WTC11 (cell line): ENCODE measurements at regions not wholly inside any gene's neighbourhood (a gene's known extent, or its start where the extent isn't known, plus 50 kb on each side); places are given as distances from the start of the nearest gene placed in this dataset.

ENCODE experiments used
- ATAC-seq: fragments of 200-7000 bp; cut with Tn5 transposase; 2 replicates; pipeline ENCODE4 v1.10.0; 2021; ENCODE audit warnings: mild to moderate bottlenecking, moderate library complexity
- CTCF ChIA-PET: fragments of 300-600 bp; sonication (Branson Sonifier 250); formaldehyde crosslinking; loops from one replicate; lab custom pipeline; 2021; ENCODE audit warnings: antibody characterized with exemption; lab: Charles Lee
- POLR2A ChIA-PET: fragments of 350-600 bp; sonication (Branson Sonifier 250); formaldehyde crosslinking; loops from one replicate; lab custom pipeline; 2021; ENCODE audit warnings: antibody characterized with exemption; lab: Charles Lee
- DNase-seq: peaks from one replicate; pipeline ENCODE4 v3.0.0; 2021; ENCODE audit warnings: low spot score
- H3K27ac Mint-ChIP-seq: 2 replicates; pipeline ENCODE4 v1.8.0; 2021; ENCODE audit warnings: mixed read lengths
- H3K27me3 Mint-ChIP-seq: 2 replicates; pipeline ENCODE4 v1.8.0; 2021; ENCODE audit warnings: low read depth, mild to moderate bottlenecking, moderate library complexity, mixed read lengths
- H3K36me3 Mint-ChIP-seq: 2 replicates; pipeline ENCODE4 v1.8.0; 2021; ENCODE audit warnings: mixed read lengths
- H3K4me1 Mint-ChIP-seq: 2 replicates; pipeline ENCODE4 v1.8.0; 2022; ENCODE audit warnings: mixed read lengths
- H3K4me3 Mint-ChIP-seq: 2 replicates; pipeline ENCODE4 v1.8.0; 2021; ENCODE audit warnings: mild to moderate bottlenecking, moderate library complexity, mixed read lengths
- H3K9me3 Mint-ChIP-seq: 2 replicates; pipeline ENCODE4 v1.8.0; 2021; ENCODE audit warnings: mixed read lengths
- AFF4 ChIP-seq: sonication (generic); formaldehyde crosslinking; IDR thresholded peaks from 2 replicates; pipeline ENCODE4 v1.8.1; 2023; ENCODE audit warnings: mild to moderate bottlenecking, missing genetic modification reagents, borderline replicate concordance
- ARID4B ChIP-seq: sonication (generic); formaldehyde crosslinking; IDR thresholded peaks from 2 replicates; pipeline ENCODE4 v1.8.0; 2023; ENCODE audit warnings: missing genetic modification reagents, mild to moderate bottlenecking, borderline replicate concordance
- ATF3 ChIP-seq: sonication (generic); formaldehyde crosslinking; conservative IDR thresholded peaks from 2 replicates; pipeline ENCODE4 v1.8.1; 2022; ENCODE audit warnings: mild to moderate bottlenecking, missing genetic modification reagents
- CREB1 ChIP-seq: sonication (generic); formaldehyde crosslinking; IDR thresholded peaks from 2 replicates; pipeline ENCODE4 v1.8.0; 2023; ENCODE audit warnings: mild to moderate bottlenecking, missing genetic modification reagents
- CTCF ChIP-seq: fragments of 200-600 bp; IDR thresholded peaks from 2 replicates; pipeline ENCODE4 v1.8.0; 2022; ENCODE audit warnings: antibody characterized with exemption
- E2F1 ChIP-seq: sonication (generic); formaldehyde crosslinking; IDR thresholded peaks from 2 replicates; pipeline ENCODE4 v1.8.0; 2022; ENCODE audit warnings: mild to moderate bottlenecking, missing genetic modification reagents
- ERG ChIP-seq: fragments of 250-450 bp; sonication (Bioruptor Pico); IDR thresholded peaks from 2 replicates; pipeline ENCODE4 v1.8.0; 2021; ENCODE audit warnings: mild to moderate bottlenecking
- ETV6 ChIP-seq: sonication (generic); formaldehyde crosslinking; IDR thresholded peaks from 2 replicates; pipeline ENCODE4 v1.8.1; 2022; ENCODE audit warnings: mild to moderate bottlenecking, missing genetic modification reagents
- FOXK1 ChIP-seq: sonication (generic); formaldehyde crosslinking; IDR thresholded peaks from 2 replicates; pipeline ENCODE4 v1.8.0; 2022; ENCODE audit warnings: mild to moderate bottlenecking, moderate library complexity, missing genetic modification reagents
- FOXP4 ChIP-seq: sonication (generic); formaldehyde crosslinking; IDR thresholded peaks from 2 replicates; pipeline ENCODE4 v1.8.0; 2022; ENCODE audit warnings: mild to moderate bottlenecking, missing genetic modification reagents
- GTF2I ChIP-seq: fragments of 250-450 bp; sonication (Bioruptor Pico); conservative IDR thresholded peaks from 2 replicates; pipeline ENCODE4 v1.4.0; 2021; ENCODE audit warnings: mild to moderate bottlenecking
- IRF2 ChIP-seq: sonication (generic); formaldehyde crosslinking; IDR thresholded peaks from 2 replicates; pipeline ENCODE4 v1.8.0; 2022; ENCODE audit warnings: low read depth, missing genetic modification reagents, borderline replicate concordance
- JAZF1 ChIP-seq: fragments of 250-450 bp; sonication (Bioruptor Pico); IDR thresholded peaks from 2 replicates; pipeline ENCODE4 v1.9.0; 2021; ENCODE audit warnings: moderate library complexity, mild to moderate bottlenecking, inconsistent platforms
- MAX ChIP-seq: sonication (generic); formaldehyde crosslinking; IDR thresholded peaks from 2 replicates; pipeline ENCODE4 v1.8.0; 2022; ENCODE audit warnings: mild to moderate bottlenecking, missing genetic modification reagents
- MYBL2 ChIP-seq: sonication (generic); formaldehyde crosslinking; IDR thresholded peaks from 2 replicates; pipeline ENCODE4 v1.8.1; 2023; ENCODE audit warnings: mild to moderate bottlenecking, moderate library complexity, missing genetic modification reagents
- NR3C1 ChIP-seq: sonication (generic); formaldehyde crosslinking; conservative IDR thresholded peaks from 2 replicates; pipeline ENCODE4 v1.8.1; 2023; ENCODE audit warnings: low read depth, mild to moderate bottlenecking, missing genetic modification reagents
- SOX15 ChIP-seq: fragments of 250-450 bp; sonication (Bioruptor Pico); IDR thresholded peaks from 2 replicates; pipeline ENCODE4 v1.9.0; 2021; ENCODE audit warnings: mild to moderate bottlenecking
- TCF7 ChIP-seq: sonication (generic); formaldehyde crosslinking; IDR thresholded peaks from 2 replicates; pipeline ENCODE4 v1.8.0; 2022; ENCODE audit warnings: mild to moderate bottlenecking, low read depth, missing genetic modification reagents, moderate library complexity
- TP53 ChIP-seq: sonication (generic); formaldehyde crosslinking; IDR thresholded peaks from 2 replicates; pipeline ENCODE4 v1.8.1; 2023; ENCODE audit warnings: mild to moderate bottlenecking, missing genetic modification reagents
- ZBTB21 ChIP-seq: sonication (generic); formaldehyde crosslinking; IDR thresholded peaks from 2 replicates; pipeline ENCODE4 v1.8.1; 2023; ENCODE audit warnings: mild to moderate bottlenecking, missing genetic modification reagents, borderline replicate concordance
- ZNF121 ChIP-seq: sonication (generic); formaldehyde crosslinking; IDR thresholded peaks from 2 replicates; pipeline ENCODE4 v1.8.0; 2023; ENCODE audit warnings: missing genetic modification reagents

- peaks cover 29% of the 10 kb centered on the region for H3K4me1 Mint-ChIP-seq
- DNase-seq, result no peak
- H3K4me3 Mint-ChIP-seq, result no peak overlapping the region
- peaks cover 4% of the 10 kb centered on the region; the same call in 1 of the 2 replicates for H3K9me3 Mint-ChIP-seq
- H3K27me3 Mint-ChIP-seq, result no peaks in the 10 kb centered on the region
- no peaks in the 10 kb centered on the region for H3K36me3 Mint-ChIP-seq
- H3K27ac Mint-ChIP-seq, result no peak overlapping the region
- no peak for TF ChIP-seq ZBTB21 (CRISPR knock-in tag)
- TF ChIP-seq SOX15 (CRISPR knock-in tag), result no peak
- TF ChIP-seq MAX (CRISPR knock-in tag), result no peak
- TF ChIP-seq IRF2 (CRISPR knock-in tag), result no peak
- no peak for TF ChIP-seq FOXP4 (CRISPR knock-in tag)
- TF ChIP-seq JAZF1 (CRISPR knock-in tag), result no peak
- no peak for TF ChIP-seq NR3C1
- no peak for TF ChIP-seq TCF7 (CRISPR knock-in tag)
- no peak for TF ChIP-seq ETV6 (CRISPR knock-in tag)
- no peak for TF ChIP-seq MYBL2
- TF ChIP-seq GTF2I (CRISPR knock-in tag), result no peak
- TF ChIP-seq CTCF, result no peak
- TF ChIP-seq TP53 (CRISPR knock-in tag), result no peak
- no peak for TF ChIP-seq CREB1 (CRISPR knock-in tag)
- no peak for TF ChIP-seq ZNF121 (CRISPR knock-in tag)
- TF ChIP-seq, all 79 proteins: peak for 0
- ATAC-seq, result no peak
- ChIA-PET CTCF (no interaction called here), POLR2A (no interaction called here)
These were observed 477.6 kb upstream of the CITED2 start for GRCh38 chr6:139852067-139852466.

- no peak for ATAC-seq
- Mint-ChIP-seq H3K27me3 (no peaks in the 10 kb centered on the region), H3K4me3 (no peak overlapping the region), H3K4me1 (peaks cover 31% of the 10 kb centered on the region), H3K36me3 (no peaks in the 10 kb centered on the region), H3K27ac (no peak overlapping the region), H3K9me3 (peaks cover 4% of the 10 kb centered on the region; the same call in 1 of the 2 replicates)
- POLR2A ChIA-PET, result no interaction called here
- DNase-seq, result no peak
- CTCF ChIA-PET, result no interaction called here
- no peak for TF ChIP-seq AFF4 (CRISPR knock-in tag)
- no peak for TF ChIP-seq TCF7 (CRISPR knock-in tag)
- TF ChIP-seq ATF3 (CRISPR knock-in tag), result no peak
- no peak for TF ChIP-seq IRF2 (CRISPR knock-in tag)
- no peak for TF ChIP-seq FOXK1 (CRISPR knock-in tag)
- no peak for TF ChIP-seq ERG (CRISPR knock-in tag)
- no peak for TF ChIP-seq E2F1 (CRISPR knock-in tag)
- no peak for TF ChIP-seq ARID4B (CRISPR knock-in tag)
These were observed 476.8 kb upstream of the CITED2 start for GRCh38 chr6:139851206-139851605.
